ENCODE measurements at regions not wholly inside any gene's neighbourhood (a gene's known extent, or its start where the extent isn't known, plus 50 kb on each side); places are given as distances from the start of the nearest gene placed in this dataset.

DNA sequence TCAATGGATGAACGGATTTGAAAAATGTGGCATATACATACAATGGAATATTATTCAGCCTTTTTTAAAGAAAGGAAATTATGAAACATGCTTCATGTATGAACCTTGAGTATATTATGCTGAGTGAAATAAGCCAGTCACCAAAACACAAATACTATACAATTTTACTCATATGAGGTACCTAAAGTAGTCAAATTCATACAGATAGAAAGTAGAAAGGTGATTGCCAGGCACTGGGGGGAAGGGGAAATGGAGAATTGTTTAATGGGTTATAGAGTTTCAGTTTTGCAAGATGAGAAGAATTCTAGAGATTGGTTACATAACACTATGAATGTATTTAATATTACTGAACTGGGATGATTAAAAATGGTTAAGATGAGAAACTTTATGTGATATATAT, 171.4 kb downstream of the TMTC3 start:
- ChIA-PET POLR2A (no interaction called here), CTCF (no interaction called here)
- no peaks in the 10 kb centered on the region for H3K27me3 ChIP-seq (ENCODE audit: control insufficient read depth in 2 of 2, insufficient read depth in 2 of 2, low read length in 2 of 2)
- intact Hi-C loops (cut with micrococcal nuclease) (no loop called here), dilution Hi-C loops (cut with MboI; ENCODE audit: extremely low pct_ligation_motif_present, low sequenced_read_pairs) (no loop called here)
- H3K4me1 ChIP-seq (ENCODE audit: control insufficient read depth, extremely low read depth, insufficient read depth, low read length), result peaks cover 24% of the 10 kb centered on the region
- no peaks in the 10 kb centered on the region for H4K20me1 ChIP-seq (replicated peaks; ENCODE audit: control insufficient read depth, extremely low read depth, insufficient read depth, low read length)
- H3K36me3 ChIP-seq (ENCODE audit: control insufficient read depth in 2 of 2, extremely low read depth in 1 of 2, insufficient read depth in 2 of 2, low read length in 2 of 2), result no peaks in the 10 kb centered on the region
- H3K9ac ChIP-seq (replicated peaks; ENCODE audit: extremely low read depth, insufficient read depth, low read length), result no peak overlapping the region
- FAIRE-seq (no peak), DNase-seq (ENCODE audit: low read depth, low spot score) (no peak)
- no peak for TF ChIP-seq POLR2A (IDR thresholded peaks at IDR 0.05; ENCODE audit: low read depth, low read length)
- TF ChIP-seq, protein P1, sequence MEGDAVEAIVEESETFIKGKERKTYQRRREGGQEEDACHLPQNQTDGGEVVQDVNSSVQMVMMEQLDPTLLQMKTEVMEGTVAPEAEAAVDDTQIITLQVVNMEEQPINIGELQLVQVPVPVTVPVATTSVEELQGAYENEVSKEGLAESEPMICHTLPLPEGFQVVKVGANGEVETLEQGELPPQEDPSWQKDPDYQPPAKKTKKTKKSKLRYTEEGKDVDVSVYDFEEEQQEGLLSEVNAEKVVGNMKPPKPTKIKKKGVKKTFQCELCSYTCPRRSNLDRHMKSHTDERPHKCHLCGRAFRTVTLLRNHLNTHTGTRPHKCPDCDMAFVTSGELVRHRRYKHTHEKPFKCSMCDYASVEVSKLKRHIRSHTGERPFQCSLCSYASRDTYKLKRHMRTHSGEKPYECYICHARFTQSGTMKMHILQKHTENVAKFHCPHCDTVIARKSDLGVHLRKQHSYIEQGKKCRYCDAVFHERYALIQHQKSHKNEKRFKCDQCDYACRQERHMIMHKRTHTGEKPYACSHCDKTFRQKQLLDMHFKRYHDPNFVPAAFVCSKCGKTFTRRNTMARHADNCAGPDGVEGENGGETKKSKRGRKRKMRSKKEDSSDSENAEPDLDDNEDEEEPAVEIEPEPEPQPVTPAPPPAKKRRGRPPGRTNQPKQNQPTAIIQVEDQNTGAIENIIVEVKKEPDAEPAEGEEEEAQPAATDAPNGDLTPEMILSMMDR (IDR thresholded peaks at IDR 0.05; ENCODE audit: extremely low read depth in 1 of 2, insufficient read depth in 1 of 2, low read depth in 1 of 2, low read length in 2 of 2), result no peak
- TF ChIP-seq, protein P2, sequence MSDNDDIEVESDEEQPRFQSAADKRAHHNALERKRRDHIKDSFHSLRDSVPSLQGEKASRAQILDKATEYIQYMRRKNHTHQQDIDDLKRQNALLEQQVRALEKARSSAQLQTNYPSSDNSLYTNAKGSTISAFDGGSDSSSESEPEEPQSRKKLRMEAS (IDR thresholded peaks at IDR 0.05; ENCODE audit: insufficient read depth, insufficient read length), result no peak
- no peak for TF ChIP-seq MYC (IDR thresholded peaks at IDR 0.05; ENCODE audit: low read depth, low read length)
- no TSS peak for BruUV-seq (replicated peaks)
- no peaks in the 10 kb centered on the region for H3K9me1 ChIP-seq (replicated peaks; ENCODE audit: control insufficient read depth, extremely low read depth, insufficient read depth, low read length)
- H3K79me2 ChIP-seq (ENCODE audit: control insufficient read depth, insufficient read depth, low read length), result no peaks in the 10 kb centered on the region
- H3K4me2 ChIP-seq (ENCODE audit: insufficient read depth, low read length), result no peak overlapping the region
- H3K9me3 ChIP-seq (replicated peaks; ENCODE audit: control insufficient read depth, insufficient read depth, low read length), result no peaks in the 10 kb centered on the region
- no peak overlapping the region for H2AFZ ChIP-seq (ENCODE audit: low read depth, low read length)
- no peak overlapping the region for H3K4me3 ChIP-seq (replicated peaks in 1 of 3; ENCODE audit: insufficient read depth in 1 of 3, low read depth in 1 of 3, low read length in 3 of 3)
- no peak overlapping the region for H3K27ac ChIP-seq (ENCODE audit: insufficient read depth, low read depth, low read length)

DNA sequence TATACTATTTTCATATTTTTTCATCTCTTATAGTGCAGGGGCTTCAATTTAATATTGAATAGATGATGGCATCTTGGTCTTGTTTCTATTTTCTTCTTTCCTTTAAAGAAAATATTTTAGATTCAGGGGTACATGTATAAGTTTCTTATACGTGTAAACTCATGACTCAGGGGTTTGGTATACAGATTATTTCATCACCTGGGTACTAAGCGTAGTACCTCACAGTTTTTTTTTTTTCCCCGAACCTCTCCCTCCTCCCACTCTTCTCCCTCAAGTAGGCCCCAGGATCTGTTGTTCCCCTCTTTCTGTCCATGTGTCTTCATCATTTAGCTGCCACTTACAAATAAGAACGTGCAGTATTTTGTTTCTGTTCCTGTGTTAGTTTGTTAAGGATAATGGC, 172.6 kb downstream of the TMTC3 start:
- POLR2A ChIA-PET, result no interaction called here
- Histone ChIP-seq H3K36me3 (ENCODE audit: control insufficient read depth in 2 of 2, extremely low read depth in 1 of 2, insufficient read depth in 2 of 2, low read length in 2 of 2) (no peaks in the 10 kb centered on the region), H3K9ac (replicated peaks; ENCODE audit: extremely low read depth, insufficient read depth, low read length) (no peak overlapping the region), H4K20me1 (replicated peaks; ENCODE audit: control insufficient read depth, extremely low read depth, insufficient read depth, low read length) (no peaks in the 10 kb centered on the region), H3K27ac (ENCODE audit: insufficient read depth, low read depth, low read length) (no peak overlapping the region), H3K4me1 (ENCODE audit: control insufficient read depth, extremely low read depth, insufficient read depth, low read length) (peaks cover 13% of the 10 kb centered on the region), H3K9me3 (replicated peaks; ENCODE audit: control insufficient read depth, insufficient read depth, low read length) (no peaks in the 10 kb centered on the region), H3K4me2 (ENCODE audit: insufficient read depth, low read length) (no peak overlapping the region), H3K4me3 (replicated peaks in 1 of 3; ENCODE audit: insufficient read depth in 1 of 3, low read depth in 1 of 3, low read length in 3 of 3) (no peak overlapping the region), H3K9me1 (replicated peaks; ENCODE audit: control insufficient read depth, extremely low read depth, insufficient read depth, low read length) (no peaks in the 10 kb centered on the region), H3K79me2 (ENCODE audit: control insufficient read depth, insufficient read depth, low read length) (no peaks in the 10 kb centered on the region), H3K27me3 (ENCODE audit: control insufficient read depth in 2 of 2, insufficient read depth in 2 of 2, low read length in 2 of 2) (no peaks in the 10 kb centered on the region), H2AFZ (ENCODE audit: low read depth, low read length) (no peak overlapping the region)
- CTCF ChIA-PET, result no interaction called here
- FAIRE-seq (no peak), DNase-seq (ENCODE audit: low read depth, low spot score) (no peak)
- intact Hi-C loops (cut with micrococcal nuclease) (no loop called here), dilution Hi-C loops (cut with MboI; ENCODE audit: extremely low pct_ligation_motif_present, low sequenced_read_pairs) (no loop called here)
- TF ChIP-seq GATA2 (IDR thresholded peaks at IDR 0.05; ENCODE audit: insufficient read depth, insufficient read length, low read depth, low read length), result no peak
- no peak for TF ChIP-seq POLR2A (IDR thresholded peaks at IDR 0.05; ENCODE audit: low read depth, low read length)
- TF ChIP-seq JUN (IDR thresholded peaks at IDR 0.05; ENCODE audit: borderline replicate concordance, insufficient read depth, insufficient read length, low read depth), result no peak
- TF ChIP-seq, protein P1 (IDR thresholded peaks at IDR 0.05; ENCODE audit: extremely low read depth in 1 of 2, insufficient read depth in 1 of 2, low read depth in 1 of 2, low read length in 2 of 2), result no peak
- TF ChIP-seq, protein P2 (IDR thresholded peaks at IDR 0.05; ENCODE audit: insufficient read depth, insufficient read length), result no peak
- no peak for TF ChIP-seq MYC (IDR thresholded peaks at IDR 0.05; ENCODE audit: low read depth, low read length)
- no peak for TF ChIP-seq EZH2 (IDR thresholded peaks at IDR 0.05; ENCODE audit: borderline replicate concordance, low read depth, low read length, severe bottlenecking)
- no peak for TF ChIP-seq POLR2AphosphoS5 (IDR thresholded peaks at IDR 0.05; ENCODE audit: insufficient read depth, low read depth, low read length)
- TF ChIP-seq FOS (IDR thresholded peaks at IDR 0.05; ENCODE audit: borderline replicate concordance, insufficient read depth, low read length), result no peak
- BruUV-seq (replicated peaks), result no TSS peak

Measured in endothelial cell of umbilical vein (primary cell).